Fibroblast of the aortic adventitia (primary cell): ENCODE measurements at regions not wholly inside any gene's neighbourhood (a gene's known extent, or its start where the extent isn't known, plus 50 kb on each side); places are given as distances from the start of the nearest gene placed in this dataset.

Source experiments
- DNase-seq: peaks from one replicate; pipeline ENCODE4 v3.0.0-alpha.2; 2010; ENCODE audit warnings: low read depth
- H3K4me3 ChIP-seq: 2 replicates; pipeline ENCODE4 v1.5.1; 2011; ENCODE audit warnings: low read depth, mild to moderate bottlenecking, control low read depth, low read length, moderate library complexity
- TF ChIP-seq, protein P1 (sequence below): IDR thresholded peaks from 2 replicates; pipeline ENCODE4 v1.5.1; 2011; ENCODE audit warnings: mild to moderate bottlenecking, low read length, control low read depth, inconsistent platforms; ENCODE audit not compliant: insufficient read depth

GRCh38 chr16:13684819-13685563 lies 235.0 kb upstream of the ERCC4 start:
- no peak overlapping the region for H3K4me3 ChIP-seq
- TF ChIP-seq, protein P1, sequence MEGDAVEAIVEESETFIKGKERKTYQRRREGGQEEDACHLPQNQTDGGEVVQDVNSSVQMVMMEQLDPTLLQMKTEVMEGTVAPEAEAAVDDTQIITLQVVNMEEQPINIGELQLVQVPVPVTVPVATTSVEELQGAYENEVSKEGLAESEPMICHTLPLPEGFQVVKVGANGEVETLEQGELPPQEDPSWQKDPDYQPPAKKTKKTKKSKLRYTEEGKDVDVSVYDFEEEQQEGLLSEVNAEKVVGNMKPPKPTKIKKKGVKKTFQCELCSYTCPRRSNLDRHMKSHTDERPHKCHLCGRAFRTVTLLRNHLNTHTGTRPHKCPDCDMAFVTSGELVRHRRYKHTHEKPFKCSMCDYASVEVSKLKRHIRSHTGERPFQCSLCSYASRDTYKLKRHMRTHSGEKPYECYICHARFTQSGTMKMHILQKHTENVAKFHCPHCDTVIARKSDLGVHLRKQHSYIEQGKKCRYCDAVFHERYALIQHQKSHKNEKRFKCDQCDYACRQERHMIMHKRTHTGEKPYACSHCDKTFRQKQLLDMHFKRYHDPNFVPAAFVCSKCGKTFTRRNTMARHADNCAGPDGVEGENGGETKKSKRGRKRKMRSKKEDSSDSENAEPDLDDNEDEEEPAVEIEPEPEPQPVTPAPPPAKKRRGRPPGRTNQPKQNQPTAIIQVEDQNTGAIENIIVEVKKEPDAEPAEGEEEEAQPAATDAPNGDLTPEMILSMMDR, result no peak
- no peak for DNase-seq

GRCh38 chr16:13696017-13696416 lies 223.9 kb upstream of the ERCC4 start:
- TF ChIP-seq, protein P1, result no peak
- H3K4me3 ChIP-seq, result no peak overlapping the region

DNA sequence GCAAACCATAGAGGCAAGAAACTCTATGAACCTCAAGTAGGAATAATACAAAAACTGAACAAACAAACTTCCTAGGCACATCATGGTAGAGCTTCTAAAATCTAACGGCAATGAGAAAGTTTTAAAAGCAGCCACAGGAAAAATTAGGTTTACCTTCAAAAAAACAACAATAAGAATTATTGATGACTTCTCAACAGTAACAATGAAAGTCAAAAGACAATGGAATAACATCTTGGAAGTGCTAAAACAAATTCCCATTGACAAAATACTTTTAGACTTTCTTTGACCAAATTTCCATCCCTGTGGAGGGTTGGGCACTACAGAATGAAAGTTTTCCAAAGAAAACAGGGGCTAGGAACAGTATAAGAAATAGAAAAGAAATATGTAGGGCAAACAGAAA lies 222.9 kb upstream of the ERCC4 start:
- H3K4me3 ChIP-seq, result no peak overlapping the region
- no peak for DNase-seq
- TF ChIP-seq, protein P1, result no peak

More at GRCh38 chr16:13696017-13696416, 223.9 kb upstream of the ERCC4 start:
- DNase-seq, result no peak

- H3K4me3 ChIP-seq, result no peak overlapping the region
- no peak for DNase-seq
- TF ChIP-seq, protein P1, result no peak
Measured at GRCh38 chr16:13697568-13697967, 222.4 kb upstream of the ERCC4 start.

GRCh38 chr16:13702614-13703013 lies 217.3 kb upstream of the ERCC4 start:
- no peak overlapping the region for H3K4me3 ChIP-seq
- TF ChIP-seq, protein P1, result no peak
- DNase-seq, result no peak

DNA sequence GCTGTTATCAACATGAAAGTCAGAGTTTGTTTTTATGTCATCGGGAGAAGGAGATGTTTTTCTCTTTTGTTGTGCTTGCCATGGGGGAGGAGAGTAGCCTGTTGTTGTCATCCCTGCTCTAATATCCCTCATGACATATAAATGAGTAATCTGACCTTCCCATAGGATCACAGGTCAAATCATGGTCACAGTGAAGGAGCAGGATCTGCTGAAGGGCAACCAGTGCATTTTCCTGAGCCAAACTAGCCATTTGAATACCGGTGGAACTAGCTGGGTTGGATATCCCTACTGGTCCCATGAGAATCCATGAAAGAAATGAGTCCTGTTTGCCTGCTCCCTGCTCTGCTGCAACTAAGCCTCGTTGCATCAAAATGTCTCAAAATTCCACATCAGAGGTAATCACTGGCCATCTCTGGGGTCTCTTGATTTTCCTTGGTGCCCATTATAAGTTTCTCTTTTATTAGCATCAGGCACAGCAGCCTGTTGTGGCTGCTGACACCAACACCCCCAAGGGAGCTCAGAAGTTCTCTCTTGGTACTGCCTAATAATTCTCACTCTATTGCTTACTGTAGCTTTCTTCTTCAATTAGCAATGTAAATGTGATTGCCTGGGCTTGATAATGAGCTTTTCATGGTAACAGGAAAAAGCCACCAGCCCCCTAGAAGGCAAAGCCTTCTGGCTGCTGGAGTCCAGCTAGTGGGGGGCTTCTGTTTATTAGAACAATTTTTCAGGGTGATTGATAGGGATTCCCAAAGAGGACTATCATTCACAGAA lies 211.4 kb upstream of the ERCC4 start:
- no peak overlapping the region for H3K4me3 ChIP-seq
- no peak for DNase-seq
- TF ChIP-seq, protein P1, result no peak
